ENCODE measurements at regions not wholly inside any gene's neighbourhood (a gene's known extent, or its start where the extent isn't known, plus 50 kb on each side); places are given as distances from the start of the nearest gene placed in this dataset.

- H4K20me1 ChIP-seq (ENCODE audit: insufficient read depth, low read length), result no peaks in the 10 kb centered on the region
- no peaks in the 10 kb centered on the region for H3K27me3 ChIP-seq (replicated peaks; ENCODE audit: insufficient read depth, low read length)
- peak overlapping the region; percentile 71 for H3K4me2 ChIP-seq (ENCODE audit: low read depth, low read length)
- H3K9ac ChIP-seq (ENCODE audit: low read length), result peak overlapping the region; percentile 24; the same call in 1 of the 2 replicates
- peak overlapping the region; percentile 31; the same call in 1 of the 2 replicates for H3K4me3 ChIP-seq (ENCODE audit: low read length)
- H3F3A ChIP-seq (ENCODE audit: insufficient read depth, low read length), result no peaks in the 10 kb centered on the region
- H3K79me2 ChIP-seq (ENCODE audit: low read length), result no peaks in the 10 kb centered on the region
- no peaks in the 10 kb centered on the region for H3K9me2 ChIP-seq (replicated peaks; ENCODE audit: insufficient read depth, low read length)
- DNase-seq, result peak; percentile 57
- H3K27ac ChIP-seq (ENCODE audit: low read length), result peak overlapping the region; percentile 68
- peak overlapping the region; percentile 73 for H2AFZ ChIP-seq (ENCODE audit: low read length)
- peaks cover 16% of the 10 kb centered on the region; the same call in 1 of the 2 replicates for H3K4me1 ChIP-seq (ENCODE audit: low read length)
- no peaks in the 10 kb centered on the region for H3K36me3 ChIP-seq (replicated peaks; ENCODE audit: insufficient read depth, low read length)
- TF ChIP-seq EZH2 (optimal IDR thresholded peaks at IDR 0.05; ENCODE audit: low read depth, low read length), result no peak
- no peak for TF ChIP-seq EZH2phosphoT487 (IDR thresholded peaks at IDR 0.05; ENCODE audit: low read length)
- TF ChIP-seq CTCF (IDR thresholded peaks at IDR 0.05; ENCODE audit: low read length), result no peak
- H3K9me3 ChIP-seq (replicated peaks; ENCODE audit: insufficient read depth, low read length), result no peaks in the 10 kb centered on the region
These were observed 226.9 kb downstream of the VAPA start for GRCh38 chr18:10140461-10141282.

DNA sequence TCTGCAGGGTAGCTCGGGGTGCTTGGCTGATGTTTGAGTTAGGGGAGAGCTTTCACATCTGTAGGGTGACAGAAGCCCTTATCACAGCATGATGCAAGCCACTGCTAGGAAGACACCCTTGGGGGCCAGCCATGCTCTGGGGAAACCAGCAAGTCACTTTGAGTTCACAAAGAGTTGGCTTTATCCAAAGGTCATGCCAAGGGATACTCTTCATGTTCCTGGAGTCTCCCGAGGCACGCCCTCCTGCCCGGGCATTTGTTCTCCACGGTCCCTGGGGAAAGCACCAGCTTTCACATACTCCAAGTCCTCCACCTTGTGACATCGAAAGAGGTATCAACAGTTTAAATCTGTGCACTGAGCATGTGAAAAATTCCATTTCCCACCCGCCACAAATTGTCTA is 227.7 kb downstream of the VAPA start:
- peak overlapping the region; percentile 24; the same call in 1 of the 2 replicates for H3K9ac ChIP-seq (ENCODE audit: low read length)
- H3K4me2 ChIP-seq (ENCODE audit: low read depth, low read length), result peak overlapping the region; percentile 71
- no peaks in the 10 kb centered on the region for H3K27me3 ChIP-seq (replicated peaks; ENCODE audit: insufficient read depth, low read length)
- peaks cover 16% of the 10 kb centered on the region; the same call in 1 of the 2 replicates for H3K4me1 ChIP-seq (ENCODE audit: low read length)
- no peak for DNase-seq
- peak overlapping the region; percentile 68 for H3K27ac ChIP-seq (ENCODE audit: low read length)
- no peaks in the 10 kb centered on the region for H3K36me3 ChIP-seq (replicated peaks; ENCODE audit: insufficient read depth, low read length)
- no peaks in the 10 kb centered on the region for H3K79me2 ChIP-seq (ENCODE audit: low read length)
- no peaks in the 10 kb centered on the region for H3K9me2 ChIP-seq (replicated peaks; ENCODE audit: insufficient read depth, low read length)
- TF ChIP-seq CTCF (IDR thresholded peaks at IDR 0.05; ENCODE audit: low read length) (no peak), EZH2phosphoT487 (IDR thresholded peaks at IDR 0.05; ENCODE audit: low read length) (no peak), EZH2 (optimal IDR thresholded peaks at IDR 0.05; ENCODE audit: low read depth, low read length) (no peak)
- H4K20me1 ChIP-seq (ENCODE audit: insufficient read depth, low read length), result no peaks in the 10 kb centered on the region
- peak overlapping the region; percentile 31; the same call in 1 of the 2 replicates for H3K4me3 ChIP-seq (ENCODE audit: low read length)
- peak overlapping the region; percentile 73 for H2AFZ ChIP-seq (ENCODE audit: low read length)
- H3K9me3 ChIP-seq (replicated peaks; ENCODE audit: insufficient read depth, low read length), result no peaks in the 10 kb centered on the region
- H3F3A ChIP-seq (ENCODE audit: insufficient read depth, low read length), result no peaks in the 10 kb centered on the region

GRCh38 chr18:10142056-10142455 is 228.2 kb downstream of the VAPA start:
- H2AFZ ChIP-seq (ENCODE audit: low read length), result no peak overlapping the region
- H3K27ac ChIP-seq (ENCODE audit: low read length), result no peak overlapping the region
- H3F3A ChIP-seq (ENCODE audit: insufficient read depth, low read length), result no peaks in the 10 kb centered on the region
- no peaks in the 10 kb centered on the region for H4K20me1 ChIP-seq (ENCODE audit: insufficient read depth, low read length)
- no peak overlapping the region for H3K4me3 ChIP-seq (ENCODE audit: low read length)
- TF ChIP-seq EZH2phosphoT487 (IDR thresholded peaks at IDR 0.05; ENCODE audit: low read length) (no peak), EZH2 (optimal IDR thresholded peaks at IDR 0.05; ENCODE audit: low read depth, low read length) (no peak), CTCF (IDR thresholded peaks at IDR 0.05; ENCODE audit: low read length) (no peak)
- no peak for DNase-seq
- H3K27me3 ChIP-seq (replicated peaks; ENCODE audit: insufficient read depth, low read length), result no peaks in the 10 kb centered on the region
- H3K9me2 ChIP-seq (replicated peaks; ENCODE audit: insufficient read depth, low read length), result no peaks in the 10 kb centered on the region
- H3K4me1 ChIP-seq (ENCODE audit: low read length), result peaks cover 16% of the 10 kb centered on the region; the same call in 1 of the 2 replicates
- no peak overlapping the region for H3K4me2 ChIP-seq (ENCODE audit: low read depth, low read length)
- H3K36me3 ChIP-seq (replicated peaks; ENCODE audit: insufficient read depth, low read length), result no peaks in the 10 kb centered on the region
- no peak overlapping the region for H3K9ac ChIP-seq (ENCODE audit: low read length)
- H3K79me2 ChIP-seq (ENCODE audit: low read length), result no peaks in the 10 kb centered on the region
- no peaks in the 10 kb centered on the region for H3K9me3 ChIP-seq (replicated peaks; ENCODE audit: insufficient read depth, low read length)

Data from MM.1S (cell line).